Ovary (tissue), 7 donors: ENCODE measurements at regions not wholly inside any gene's neighbourhood (a gene's known extent, or its start where the extent isn't known, plus 50 kb on each side); places are given as distances from the start of the nearest gene placed in this dataset.

Experiments used
- DNase-seq, 5 donors: peaks; one replicate each; pipeline ENCODE4 v3.0.0-alpha.2; 2019 to 2020
- H3K27ac ChIP-seq, 2 donors: fragments of 200-600 bp; one replicate each; pipeline versions ENCODE4 v1.5.1 to v1.8.0; 2019 to 2022
- H3K27me3 ChIP-seq: fragments of 200-600 bp; one replicate; pipeline ENCODE4 v1.8.0; 2022
- H3K36me3 ChIP-seq: fragments of 200-600 bp; sonication (generic); one replicate; pipeline ENCODE4 v1.5.1; 2019
- H3K4me1 ChIP-seq: one replicate; pipeline ENCODE4 v1.8.1; 2013; ENCODE audit warnings: mild to moderate bottlenecking, moderate library complexity; ENCODE audit not compliant: insufficient read depth
- H3K4me3 ChIP-seq: fragments of 200-600 bp; sonication (generic); one replicate; pipeline ENCODE4 v1.5.1; 2017
- H3K9me3 ChIP-seq, 2 donors: fragments of 200-600 bp in 1 of 2; sonication (generic) in 1 of 2; one replicate each; pipeline versions ENCODE4 v1.5.1 to v1.8.1; 2013 to 2019; ENCODE audit warnings: mild to moderate bottlenecking in 1 of 2, moderate library complexity in 1 of 2
- EP300 ChIP-seq: sonication (generic); formaldehyde crosslinking; IDR thresholded peaks from one replicate; pipeline ENCODE4 v1.6.1; 2017; ENCODE audit warnings: antibody characterized with exemption
- POLR2A ChIP-seq: fragments of 450-650 bp; IDR thresholded peaks from one replicate; pipeline ENCODE4 v1.6.1; 2017; ENCODE audit warnings: antibody characterized with exemption, mild to moderate bottlenecking, moderate library complexity
- WGBS, 3 donors: extraction: QIAGEN DNeasy Blood & Tissue Kit in 1 of 3; methylation state at CpG; one replicate each; pipeline versions ENCODE4 v1.1.5 to v1.1.7; 2013 to 2017; 5-methylcytosine and 5-hydroxymethylcytosine counted together
- intact Hi-C, 4 donors: fragments of 100-400 bp; cut with DNase I; formaldehyde crosslinking; loops; one replicate each; pipeline versions ENCODE4 v1.11.0 to v1.15.1; 2022 to 2023
- TF ChIP-seq, protein P1 (sequence below), 3 donors: fragments of 450-650 bp in 2 of 3; fragments of 200-600 bp in 1 of 3; IDR thresholded peaks; one replicate each; pipeline versions ENCODE4 v1.5.1 to v1.8.0; 2016 to 2022; ENCODE audit warnings: antibody characterized with exemption in 3 of 3, mild to moderate bottlenecking in 1 of 3
- donor health status: DM: no; HTN: no; CAD: no; lungs with moderate emphysema.
- donor health status: DM: no; HTN: no; CAD: no.
- donor health status: Bipolar disorder and iron deficiency.
- donor health status: DM: no; HTN: no; CAD: no.
- donor health status: DM: yes; HTN: yes; CAD: no.

DNA sequence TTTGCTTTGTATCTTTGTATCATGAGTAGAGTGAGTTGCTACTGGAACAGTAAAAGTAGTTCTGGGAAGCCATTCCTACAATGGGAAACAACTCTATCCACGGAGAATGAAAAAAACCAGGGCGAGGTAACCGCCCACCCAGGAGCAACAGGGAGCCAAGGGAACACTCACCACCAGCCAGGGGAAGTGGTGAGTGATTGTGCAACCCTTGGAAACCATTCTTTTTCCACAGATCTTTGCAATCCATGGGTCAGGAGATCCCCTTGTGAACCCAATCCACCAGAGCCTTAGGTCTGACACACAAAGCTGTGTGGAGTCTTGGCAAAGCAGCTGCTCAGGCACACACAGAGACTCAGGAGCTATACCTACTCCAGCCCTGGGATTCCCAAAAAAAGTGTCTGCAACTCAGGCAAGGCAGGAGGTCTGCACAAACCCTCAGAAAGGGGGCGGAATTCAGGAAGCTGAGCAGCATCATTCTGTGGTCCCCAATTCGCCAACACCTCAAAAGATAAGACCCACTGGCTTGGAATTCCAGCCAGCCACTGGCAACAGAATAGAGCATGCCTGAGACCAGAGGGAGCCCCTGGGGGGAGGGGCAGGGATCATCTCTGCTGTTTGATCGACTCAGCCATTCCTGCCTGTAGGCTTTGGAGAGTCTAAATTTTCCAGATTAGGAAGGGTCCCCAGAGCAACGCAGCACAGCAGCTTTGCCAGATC is 52.1 kb upstream of the PPFIA2 start:
- DNase-seq = no peak
- no peaks in the 10 kb centered on the region for H3K4me1 ChIP-seq
- no peaks in the 10 kb centered on the region for H3K36me3 ChIP-seq
- no peak overlapping the region for H3K4me3 ChIP-seq
- WGBS, 3 donors = 84 to 89% (median 86%) methylated on average over 7 of the region's 7 CpGs
- H3K27me3 ChIP-seq = no peaks in the 10 kb centered on the region
- H3K9me3 ChIP-seq = no peaks in the 10 kb centered on the region
- intact Hi-C loops = no loop called here
- no peak for TF ChIP-seq EP300
- TF ChIP-seq, protein P1, sequence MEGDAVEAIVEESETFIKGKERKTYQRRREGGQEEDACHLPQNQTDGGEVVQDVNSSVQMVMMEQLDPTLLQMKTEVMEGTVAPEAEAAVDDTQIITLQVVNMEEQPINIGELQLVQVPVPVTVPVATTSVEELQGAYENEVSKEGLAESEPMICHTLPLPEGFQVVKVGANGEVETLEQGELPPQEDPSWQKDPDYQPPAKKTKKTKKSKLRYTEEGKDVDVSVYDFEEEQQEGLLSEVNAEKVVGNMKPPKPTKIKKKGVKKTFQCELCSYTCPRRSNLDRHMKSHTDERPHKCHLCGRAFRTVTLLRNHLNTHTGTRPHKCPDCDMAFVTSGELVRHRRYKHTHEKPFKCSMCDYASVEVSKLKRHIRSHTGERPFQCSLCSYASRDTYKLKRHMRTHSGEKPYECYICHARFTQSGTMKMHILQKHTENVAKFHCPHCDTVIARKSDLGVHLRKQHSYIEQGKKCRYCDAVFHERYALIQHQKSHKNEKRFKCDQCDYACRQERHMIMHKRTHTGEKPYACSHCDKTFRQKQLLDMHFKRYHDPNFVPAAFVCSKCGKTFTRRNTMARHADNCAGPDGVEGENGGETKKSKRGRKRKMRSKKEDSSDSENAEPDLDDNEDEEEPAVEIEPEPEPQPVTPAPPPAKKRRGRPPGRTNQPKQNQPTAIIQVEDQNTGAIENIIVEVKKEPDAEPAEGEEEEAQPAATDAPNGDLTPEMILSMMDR (IDR thresholded peaks at IDR 0.05) = no peak
- no peak for TF ChIP-seq POLR2A
- no peak overlapping the region for H3K27ac ChIP-seq

DNA sequence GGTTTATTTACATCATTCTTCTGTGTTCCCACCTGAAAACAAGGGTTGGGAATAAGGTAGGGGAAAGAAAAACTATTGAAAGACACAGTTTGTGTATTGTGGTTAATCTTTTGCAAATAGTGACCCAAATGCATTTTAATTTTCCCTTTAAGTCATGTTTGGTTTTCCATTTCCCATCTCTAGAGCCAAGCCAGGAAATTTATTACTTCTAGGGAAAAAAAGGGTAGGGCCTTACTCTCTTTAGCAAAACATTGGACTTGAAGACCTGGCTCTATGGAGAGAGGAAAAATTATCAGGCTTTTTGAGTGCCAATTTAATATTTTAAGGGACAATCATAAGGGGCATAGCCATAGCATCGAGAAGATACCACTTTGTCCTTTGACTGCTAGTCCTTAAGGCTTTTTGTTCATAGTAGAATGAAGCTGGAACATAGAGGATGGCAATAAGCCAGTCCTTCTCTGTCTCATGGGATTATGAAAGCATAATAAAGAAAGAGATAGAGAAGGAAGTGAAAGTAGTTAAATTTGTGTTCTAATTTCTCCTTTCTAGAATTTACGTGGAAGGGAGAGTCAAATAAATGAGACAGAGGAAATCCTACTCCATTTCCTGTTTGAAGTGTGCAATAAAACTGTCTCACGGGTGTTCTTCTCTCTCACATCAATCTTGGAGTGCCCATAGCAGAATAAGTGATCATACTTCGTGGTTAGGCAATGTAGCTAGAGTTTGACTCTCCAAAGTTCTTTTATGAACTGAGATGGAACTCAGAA is 50.9 kb upstream of the PPFIA2 start:
- Histone ChIP-seq H3K4me3 (no peak overlapping the region), H3K27me3 (no peaks in the 10 kb centered on the region), H3K36me3 (no peaks in the 10 kb centered on the region), H3K27ac (no peak overlapping the region), H3K9me3 (no peaks in the 10 kb centered on the region), H3K4me1 (no peaks in the 10 kb centered on the region)
- intact Hi-C loops = no loop called here
- 43 to 50% (median 46%) methylated on average over 4 of the region's 4 CpGs for WGBS, 3 donors
- TF ChIP-seq, protein P1 (IDR thresholded peaks at IDR 0.05) = no peak
- TF ChIP-seq POLR2A (no peak), EP300 (no peak)
- DNase-seq = no peak

DNA sequence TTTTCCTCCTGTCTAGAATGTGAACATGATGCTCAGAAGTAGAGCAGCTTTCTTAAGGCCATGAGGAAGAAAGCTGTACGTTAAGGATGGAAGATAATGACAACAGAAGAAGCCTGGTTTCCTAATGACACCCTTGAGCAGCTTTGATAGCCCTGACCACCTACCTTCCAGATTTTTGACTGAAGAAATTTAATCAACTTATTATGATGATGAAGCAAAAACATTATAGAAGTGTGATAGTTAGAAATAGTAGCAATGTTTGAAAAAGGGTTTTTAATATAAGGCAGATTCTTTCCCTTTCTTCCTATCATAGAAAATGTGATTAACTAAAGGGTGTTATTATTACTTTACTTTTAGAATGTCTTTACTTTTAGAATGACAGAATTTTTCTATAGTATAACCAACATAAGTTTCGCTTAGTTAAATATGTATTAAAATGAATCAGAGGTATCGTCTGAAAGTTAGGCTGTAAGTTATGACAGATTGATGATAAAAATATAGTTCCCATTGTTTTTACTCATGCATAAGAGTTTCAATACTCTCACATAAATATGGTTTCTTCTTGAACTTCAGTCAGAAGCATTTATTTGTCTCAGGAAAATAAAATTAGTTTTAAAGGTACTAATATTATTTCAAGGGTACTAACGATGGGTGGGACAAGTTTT is 50.1 kb upstream of the PPFIA2 start:
- intact Hi-C loops = no loop called here
- Histone ChIP-seq H3K9me3 (no peaks in the 10 kb centered on the region), H3K4me1 (no peaks in the 10 kb centered on the region), H3K27ac (no peak overlapping the region), H3K4me3 (no peak overlapping the region), H3K27me3 (no peaks in the 10 kb centered on the region), H3K36me3 (no peaks in the 10 kb centered on the region)
- DNase-seq = no peak
- WGBS, 3 donors = 81 to 88% (median 81%) methylated on average over 4 of the region's 4 CpGs
- TF ChIP-seq, protein P1 (IDR thresholded peaks at IDR 0.05) = no peak
- TF ChIP-seq POLR2A (no peak), EP300 (no peak)
